Endodermal cell (in vitro differentiated cells): ENCODE measurements at regions not wholly inside any gene's neighbourhood (a gene's known extent, or its start where the extent isn't known, plus 50 kb on each side); places are given as distances from the start of the nearest gene placed in this dataset.
A peak's percentile ranks its signal among the peaks of the same experiment; 100 is the strongest.

ENCODE experiments used
- DNase-seq: peaks from one replicate; pipeline ENCODE4 v3.0.0-alpha.2; 2017
- H3K27ac ChIP-seq: 2 replicates; pipeline ENCODE4 v1.5.1; 2013; ENCODE audit warnings: mild to moderate bottlenecking, low read depth, low read length, moderate library complexity
- H3K27me3 ChIP-seq: 2 replicates; pipeline ENCODE4 v1.6.1; 2013; ENCODE audit warnings: mild to moderate bottlenecking, low read length, moderate library complexity; ENCODE audit not compliant: insufficient read depth, control insufficient read depth, poor library complexity, severe bottlenecking
- H3K36me3 ChIP-seq: 2 replicates; pipeline ENCODE4 v1.7.0; 2013; ENCODE audit warnings: mild to moderate bottlenecking, low read length, moderate library complexity; ENCODE audit not compliant: control insufficient read depth, insufficient read depth
- H3K4me1 ChIP-seq: one replicate; pipeline ENCODE4 v1.7.0; 2013; ENCODE audit warnings: low read length; ENCODE audit not compliant: control insufficient read depth, insufficient read depth
- H3K4me3 ChIP-seq: 2 replicates; pipeline ENCODE4 v1.5.1; 2013; ENCODE audit warnings: mild to moderate bottlenecking, low read length, moderate library complexity
- H3K9ac ChIP-seq: 2 replicates; pipeline ENCODE4 v1.6.1; 2013; ENCODE audit warnings: mild to moderate bottlenecking, low read length, moderate library complexity; ENCODE audit not compliant: poor library complexity, severe bottlenecking; ENCODE audit errors: extremely low read depth
- H3K9me3 ChIP-seq: 2 replicates; pipeline ENCODE4 v1.6.1; 2013; ENCODE audit warnings: mild to moderate bottlenecking, low read length, moderate library complexity; ENCODE audit not compliant: control insufficient read depth
- H3K27ac Mint-ChIP-seq: 2 replicates; pipeline ENCODE4 v1.8.0; 2020; ENCODE audit warnings: mixed read lengths
- H3K27me3 Mint-ChIP-seq: 2 replicates; pipeline ENCODE4 v1.8.0; 2021; ENCODE audit warnings: mild to moderate bottlenecking, mixed read lengths; ENCODE audit not compliant: insufficient read depth
- H3K36me3 Mint-ChIP-seq: 2 replicates; pipeline ENCODE4 v1.8.0; 2020; ENCODE audit warnings: low read depth, mixed read lengths
- H3K4me1 Mint-ChIP-seq: 2 replicates; pipeline ENCODE4 v1.8.0; 2020; ENCODE audit warnings: mixed read lengths
- H3K4me3 Mint-ChIP-seq: 2 replicates; pipeline ENCODE4 v1.8.0; 2020; ENCODE audit warnings: mild to moderate bottlenecking, moderate library complexity, mixed read lengths
- H3K9me3 Mint-ChIP-seq: 2 replicates; pipeline ENCODE4 v1.8.0; 2020; ENCODE audit warnings: mild to moderate bottlenecking, mixed read lengths
- WGBS, 2 experiments: methylation state at CpG; one replicate each; pipeline versions ENCODE4 v1.1.5 to v1.1.7; 2013; ENCODE audit warnings: missing lambda C conversion rate in 2 of 2, mixed read lengths in 1 of 2; ENCODE audit not compliant: insufficient coverage in 1 of 2, insufficient read length in 1 of 2; 5-methylcytosine and 5-hydroxymethylcytosine counted together
- TF ChIP-seq, protein P1 (sequence below): fragments of 200-600 bp; sonication (generic); conservative IDR thresholded peaks from 2 replicates; pipeline ENCODE4 v1.5.0; 2021; ENCODE audit warnings: antibody characterized with exemption, mild to moderate bottlenecking

- Histone ChIP-seq H3K4me3 (no peak overlapping the region), H3K9me3 (peaks cover 41% of the 10 kb centered on the region), H3K27ac (no peak overlapping the region), H3K27me3 (no peaks in the 10 kb centered on the region), H3K9ac (no peak overlapping the region), H3K4me1 (no peaks in the 10 kb centered on the region), H3K36me3 (no peaks in the 10 kb centered on the region)
- DNase-seq = no peak
- Mint-ChIP-seq H3K36me3 (no peaks in the 10 kb centered on the region), H3K27ac (no peak overlapping the region), H3K4me3 (no peak overlapping the region), H3K9me3 (no peaks in the 10 kb centered on the region), H3K4me1 (no peaks in the 10 kb centered on the region), H3K27me3 (peaks cover 9% of the 10 kb centered on the region)
- 85 to 97% methylated on average over 3 to 6 of the region's 6 CpGs for WGBS, 2 experiments
- TF ChIP-seq, protein P1, sequence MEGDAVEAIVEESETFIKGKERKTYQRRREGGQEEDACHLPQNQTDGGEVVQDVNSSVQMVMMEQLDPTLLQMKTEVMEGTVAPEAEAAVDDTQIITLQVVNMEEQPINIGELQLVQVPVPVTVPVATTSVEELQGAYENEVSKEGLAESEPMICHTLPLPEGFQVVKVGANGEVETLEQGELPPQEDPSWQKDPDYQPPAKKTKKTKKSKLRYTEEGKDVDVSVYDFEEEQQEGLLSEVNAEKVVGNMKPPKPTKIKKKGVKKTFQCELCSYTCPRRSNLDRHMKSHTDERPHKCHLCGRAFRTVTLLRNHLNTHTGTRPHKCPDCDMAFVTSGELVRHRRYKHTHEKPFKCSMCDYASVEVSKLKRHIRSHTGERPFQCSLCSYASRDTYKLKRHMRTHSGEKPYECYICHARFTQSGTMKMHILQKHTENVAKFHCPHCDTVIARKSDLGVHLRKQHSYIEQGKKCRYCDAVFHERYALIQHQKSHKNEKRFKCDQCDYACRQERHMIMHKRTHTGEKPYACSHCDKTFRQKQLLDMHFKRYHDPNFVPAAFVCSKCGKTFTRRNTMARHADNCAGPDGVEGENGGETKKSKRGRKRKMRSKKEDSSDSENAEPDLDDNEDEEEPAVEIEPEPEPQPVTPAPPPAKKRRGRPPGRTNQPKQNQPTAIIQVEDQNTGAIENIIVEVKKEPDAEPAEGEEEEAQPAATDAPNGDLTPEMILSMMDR = no peak
These were observed 256.2 kb downstream of the FNDC1 start for GRCh38 chr6:159425421-159425820.

- TF ChIP-seq, protein P1 = no peak
- Mint-ChIP-seq H3K4me1 (peaks cover 7% of the 10 kb centered on the region), H3K9me3 (no peaks in the 10 kb centered on the region), H3K4me3 (no peak overlapping the region), H3K27me3 (no peaks in the 10 kb centered on the region), H3K27ac (no peak overlapping the region), H3K36me3 (no peaks in the 10 kb centered on the region)
- no peak overlapping the region for H3K9ac ChIP-seq
- no peaks in the 10 kb centered on the region for H3K36me3 ChIP-seq
- H3K27ac ChIP-seq = peak overlapping the region; percentile 89
- no peak for DNase-seq
- WGBS, 2 experiments = 81 to 85% methylated on average over 10 to 20 of the region's 20 CpGs
- H3K4me3 ChIP-seq = no peak overlapping the region
- H3K9me3 ChIP-seq = peaks cover 28% of the 10 kb centered on the region
- H3K27me3 ChIP-seq = no peaks in the 10 kb centered on the region
- no peaks in the 10 kb centered on the region for H3K4me1 ChIP-seq
These were observed 253.1 kb downstream of the FNDC1 start for GRCh38 chr6:159422041-159422984.

- no peak overlapping the region for H3K4me3 ChIP-seq
- H3K36me3 ChIP-seq = no peaks in the 10 kb centered on the region
- no peak for DNase-seq
- no peaks in the 10 kb centered on the region for H3K27me3 ChIP-seq
- WGBS, 2 experiments = 74 to 80% methylated on average over 3 to 7 of the region's 7 CpGs
- Mint-ChIP-seq H3K9me3 (no peaks in the 10 kb centered on the region), H3K27ac (no peak overlapping the region), H3K4me1 (peaks cover 7% of the 10 kb centered on the region), H3K4me3 (no peak overlapping the region), H3K27me3 (no peaks in the 10 kb centered on the region), H3K36me3 (no peaks in the 10 kb centered on the region)
- peaks cover 30% of the 10 kb centered on the region for H3K9me3 ChIP-seq
- peak overlapping the region; percentile 60 for H3K27ac ChIP-seq
- no peaks in the 10 kb centered on the region for H3K4me1 ChIP-seq
- no peak overlapping the region for H3K9ac ChIP-seq
- TF ChIP-seq, protein P1 = no peak
These were observed 252.4 kb downstream of the FNDC1 start for GRCh38 chr6:159421586-159421985.
